ENCODE measurements at regions not wholly inside any gene's neighbourhood (a gene's known extent, or its start where the extent isn't known, plus 50 kb on each side); places are given as distances from the start of the nearest gene placed in this dataset.
"Not testable (repeated sequence)": the region's sequence is repeated elsewhere in the genome, so short reads cannot be mapped to it uniquely, and the experiment has no call there.

- DNase-seq, result no peak
- TF ChIP-seq CTCF (IDR thresholded peaks at IDR 0.05) (no peak), POLR2A (IDR thresholded peaks at IDR 0.05) (no peak)
- Histone ChIP-seq H3K27ac (no peak overlapping the region), H3K27me3 (no peaks in the 10 kb centered on the region), H3K9me3 (no peaks in the 10 kb centered on the region), H3K4me1 (no peaks in the 10 kb centered on the region), H3K36me3 (no peaks in the 10 kb centered on the region), H3K4me3 (no peak overlapping the region)
These were observed 174.4 kb upstream of the FGF13 start for GRCh38 chrX:138885886-138886285.

- H3K36me3 ChIP-seq, H3K27ac ChIP-seq, H3K4me3 ChIP-seq: not testable (repeated sequence)
These were observed 168.8 kb upstream of the FGF13 start for GRCh38 chrX:138880293-138880692.

DNA sequence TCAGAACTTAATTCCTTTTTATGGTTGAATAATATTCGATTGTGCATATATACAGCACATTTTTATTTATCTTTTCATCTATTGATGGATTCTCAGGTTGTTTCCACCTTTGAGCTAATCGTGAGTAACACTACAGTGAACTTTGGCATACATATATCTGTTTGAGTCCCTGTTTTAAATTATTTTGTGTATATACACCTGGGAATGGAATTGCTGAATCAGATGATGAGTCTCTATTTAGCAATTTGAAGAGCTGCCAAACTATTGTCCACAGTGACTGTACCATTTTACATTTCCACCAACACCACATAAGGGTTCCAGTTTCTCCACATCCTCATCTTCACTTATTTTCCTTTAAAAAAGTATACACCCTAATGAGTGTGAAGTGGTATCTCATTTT is 166.2 kb upstream of the FGF13 start:
- Histone ChIP-seq H3K27me3 (no peaks in the 10 kb centered on the region), H3K36me3 (no peaks in the 10 kb centered on the region), H3K27ac (no peak overlapping the region), H3K4me3 (no peak overlapping the region), H3K4me1 (no peaks in the 10 kb centered on the region), H3K9me3 (no peaks in the 10 kb centered on the region)
- DNase-seq, result no peak
- TF ChIP-seq POLR2A (IDR thresholded peaks at IDR 0.05) (no peak), CTCF (IDR thresholded peaks at IDR 0.05) (no peak)

More at GRCh38 chrX:138880293-138880692, 168.8 kb upstream of the FGF13 start:
- not testable (repeated sequence) for H3K9me3 ChIP-seq, H3K27me3 ChIP-seq, H3K4me1 ChIP-seq, DNase-seq

- H3K36me3 ChIP-seq, result no peaks in the 10 kb centered on the region
- no peaks in the 10 kb centered on the region for H3K27me3 ChIP-seq
- DNase-seq, result no peak
- H3K27ac ChIP-seq, result no peak overlapping the region
- no peak overlapping the region for H3K4me3 ChIP-seq
- H3K9me3 ChIP-seq, result no peaks in the 10 kb centered on the region
- TF ChIP-seq POLR2A (IDR thresholded peaks at IDR 0.05), result no peak
- no peak for TF ChIP-seq CTCF (IDR thresholded peaks at IDR 0.05)
- no peaks in the 10 kb centered on the region for H3K4me1 ChIP-seq
These were observed 164.0 kb upstream of the FGF13 start for GRCh38 chrX:138875472-138875871.

GRCh38 chrX:138874271-138874935 is 162.9 kb upstream of the FGF13 start:
- TF ChIP-seq CTCF (IDR thresholded peaks at IDR 0.05) (no peak), POLR2A (IDR thresholded peaks at IDR 0.05) (no peak)
- H3K27me3 ChIP-seq, result no peaks in the 10 kb centered on the region
- H3K36me3 ChIP-seq, result no peaks in the 10 kb centered on the region
- no peak overlapping the region for H3K4me3 ChIP-seq
- no peak overlapping the region for H3K27ac ChIP-seq
- DNase-seq, result no peak
- H3K4me1 ChIP-seq, result no peaks in the 10 kb centered on the region
- no peaks in the 10 kb centered on the region for H3K9me3 ChIP-seq

DNA sequence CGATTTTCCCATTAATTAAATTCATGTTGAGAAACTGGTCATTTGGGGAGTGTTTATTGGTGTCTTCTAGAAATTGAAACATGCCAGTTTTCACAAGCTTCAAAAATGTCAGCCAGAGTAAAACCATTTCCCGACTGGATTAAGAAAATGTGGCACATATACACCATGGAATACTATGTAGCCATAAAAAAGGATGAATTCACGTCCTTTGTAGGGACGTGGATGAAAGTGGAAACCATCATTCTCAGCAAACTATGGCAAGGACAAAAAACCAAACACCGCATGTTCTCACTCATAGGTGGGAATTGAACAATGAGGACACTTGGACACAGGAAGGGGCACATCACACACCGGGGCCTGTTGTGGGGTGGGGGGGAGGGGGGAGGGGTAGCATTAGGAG is 162.1 kb upstream of the FGF13 start:
- not testable (repeated sequence) for H3K9me3 ChIP-seq, H3K4me1 ChIP-seq, H3K4me3 ChIP-seq, H3K27ac ChIP-seq, H3K36me3 ChIP-seq, DNase-seq, H3K27me3 ChIP-seq

- Histone ChIP-seq H3K27me3 (no peaks in the 10 kb centered on the region), H3K4me1 (no peaks in the 10 kb centered on the region), H3K4me3 (no peak overlapping the region), H3K36me3 (no peaks in the 10 kb centered on the region), H3K27ac (no peak overlapping the region), H3K9me3 (no peaks in the 10 kb centered on the region)
- TF ChIP-seq POLR2A (IDR thresholded peaks at IDR 0.05), result no peak
- TF ChIP-seq CTCF (IDR thresholded peaks at IDR 0.05), result no peak
- no peak for DNase-seq
These were observed 161.0 kb upstream of the FGF13 start for GRCh38 chrX:138872537-138872936.

Data from Peyer's patch (tissue), 4 donors.